Kidney epithelial cell (primary cell): ENCODE measurements at regions not wholly inside any gene's neighbourhood (a gene's known extent, or its start where the extent isn't known, plus 50 kb on each side); places are given as distances from the start of the nearest gene placed in this dataset.

ENCODE experiments used
- DNase-seq: peaks from one replicate; pipeline ENCODE4 v3.0.0-alpha.2; 2010; ENCODE audit warnings: low read depth
- H3K27me3 ChIP-seq: 2 replicates; pipeline ENCODE4 v1.6.0; 2011; ENCODE audit warnings: low read length; ENCODE audit not compliant: control insufficient read depth, insufficient read depth
- H3K36me3 ChIP-seq: 2 replicates; pipeline ENCODE4 v1.5.1; 2011; ENCODE audit warnings: low read length; ENCODE audit not compliant: control insufficient read depth, insufficient read depth
- H3K4me3 ChIP-seq: 2 replicates; pipeline ENCODE4 v1.5.1; 2011; ENCODE audit warnings: low read depth, mild to moderate bottlenecking, control low read depth, low read length
- CTCF ChIP-seq: IDR thresholded peaks from 2 replicates; pipeline ENCODE4 v1.5.1; 2011; ENCODE audit warnings: mild to moderate bottlenecking, moderate library complexity, low read length, control low read depth, inconsistent platforms; ENCODE audit not compliant: insufficient read depth, poor library complexity, severe bottlenecking

- no peak for TF ChIP-seq CTCF
- Histone ChIP-seq H3K36me3 (no peaks in the 10 kb centered on the region), H3K27me3 (no peaks in the 10 kb centered on the region), H3K4me3 (no peak overlapping the region)
- no peak for DNase-seq
These were observed 852.4 kb upstream of the ACVR2A start for GRCh38 chr2:146992466-146992865.

- no peak for TF ChIP-seq CTCF
- no peaks in the 10 kb centered on the region for H3K36me3 ChIP-seq
- H3K27me3 ChIP-seq: no peaks in the 10 kb centered on the region
- DNase-seq: no peak
- H3K4me3 ChIP-seq: no peak overlapping the region
These were observed 852.8 kb upstream of the ACVR2A start for GRCh38 chr2:146992057-146992456.

- TF ChIP-seq CTCF: no peak
- no peak overlapping the region for H3K4me3 ChIP-seq
- H3K27me3 ChIP-seq: no peaks in the 10 kb centered on the region
- H3K36me3 ChIP-seq: no peaks in the 10 kb centered on the region
- DNase-seq: no peak
These were observed 854.3 kb upstream of the ACVR2A start for GRCh38 chr2:146990311-146991054.

GRCh38 chr2:146989741-146990140, 855.1 kb upstream of the ACVR2A start:
- no peak for DNase-seq
- TF ChIP-seq CTCF: no peak
- Histone ChIP-seq H3K27me3 (no peaks in the 10 kb centered on the region), H3K36me3 (no peaks in the 10 kb centered on the region), H3K4me3 (no peak overlapping the region)

GRCh38 chr2:146987996-146988395, 856.8 kb upstream of the ACVR2A start:
- no peak for TF ChIP-seq CTCF
- H3K27me3 ChIP-seq: no peaks in the 10 kb centered on the region
- no peak overlapping the region for H3K4me3 ChIP-seq
- no peak for DNase-seq
- no peaks in the 10 kb centered on the region for H3K36me3 ChIP-seq

GRCh38 chr2:146986161-146986560, 858.7 kb upstream of the ACVR2A start:
- TF ChIP-seq CTCF: no peak
- Histone ChIP-seq H3K4me3 (no peak overlapping the region), H3K27me3 (no peaks in the 10 kb centered on the region), H3K36me3 (no peaks in the 10 kb centered on the region)
- DNase-seq: peak; percentile 67
